Osteoblast (primary cell): ENCODE measurements at regions not wholly inside any gene's neighbourhood (a gene's known extent, or its start where the extent isn't known, plus 50 kb on each side); places are given as distances from the start of the nearest gene placed in this dataset.

Source experiments
- DNase-seq: peaks from one replicate; pipeline ENCODE4 v3.0.0; 2011; ENCODE audit warnings: low spot score, mixed read lengths; ENCODE audit not compliant: insufficient read length; ENCODE audit errors: missing footprints
- H2AFZ ChIP-seq: 2 replicates; pipeline ENCODE4 v1.6.0; 2011; ENCODE audit warnings: mild to moderate bottlenecking, low read length
- H3K27ac ChIP-seq: 2 replicates; pipeline ENCODE4 v1.5.1; 2011; ENCODE audit warnings: mild to moderate bottlenecking, low read depth, low read length, moderate library complexity
- H3K27me3 ChIP-seq: 2 replicates; pipeline ENCODE4 v1.6.0; 2012; ENCODE audit warnings: mild to moderate bottlenecking, control low read depth, inconsistent platforms, low read length, moderate library complexity; ENCODE audit not compliant: insufficient read depth
- H3K36me3 ChIP-seq: 2 replicates; pipeline ENCODE4 v1.5.1; 2011; ENCODE audit warnings: mild to moderate bottlenecking, low read length, control low read depth, moderate library complexity; ENCODE audit not compliant: insufficient read depth
- H3K4me1 ChIP-seq: 2 replicates; pipeline ENCODE4 v1.5.1; 2011; ENCODE audit warnings: mild to moderate bottlenecking, low read length, control low read depth, moderate library complexity; ENCODE audit not compliant: insufficient read depth
- H3K4me2 ChIP-seq: 2 replicates; pipeline ENCODE4 v1.6.0; 2011; ENCODE audit warnings: mild to moderate bottlenecking, low read length; ENCODE audit not compliant: insufficient read depth
- H3K4me3 ChIP-seq: fragments of 200-600 bp; sonication (generic); 3 replicates; pipeline ENCODE4 v1.5.1; 2012; ENCODE audit warnings: mild to moderate bottlenecking, low read length, inconsistent platforms; ENCODE audit not compliant: insufficient read depth
- H3K79me2 ChIP-seq: 2 replicates; pipeline ENCODE4 v1.6.0; 2012; ENCODE audit warnings: mild to moderate bottlenecking, low read length, control low read depth, inconsistent platforms; ENCODE audit not compliant: insufficient read depth
- H3K9me3 ChIP-seq: 2 replicates; pipeline ENCODE4 v1.5.1; 2011; ENCODE audit warnings: low read depth, low read length, control low read depth
- H4K20me1 ChIP-seq: 2 replicates; pipeline ENCODE4 v1.6.0; 2012; ENCODE audit warnings: mild to moderate bottlenecking, low read length, control low read depth; ENCODE audit not compliant: insufficient read depth
- CTCF ChIP-seq: IDR thresholded peaks from 2 replicates; pipeline ENCODE4 v1.5.1; 2011; ENCODE audit warnings: mild to moderate bottlenecking, low read depth, low read length, moderate library complexity; ENCODE audit errors: extremely low read depth

GRCh38 chr7:82675396-82675795 lies 231.8 kb upstream of the CACNA2D1 start:
- no peak overlapping the region for H3K4me2 ChIP-seq
- no peaks in the 10 kb centered on the region for H3K79me2 ChIP-seq
- no peak for DNase-seq
- H4K20me1 ChIP-seq = no peaks in the 10 kb centered on the region
- no peaks in the 10 kb centered on the region for H3K9me3 ChIP-seq
- peaks cover 16% of the 10 kb centered on the region for H3K27me3 ChIP-seq
- no peaks in the 10 kb centered on the region for H3K36me3 ChIP-seq
- H3K4me1 ChIP-seq = peaks cover 11% of the 10 kb centered on the region
- no peak overlapping the region for H2AFZ ChIP-seq
- TF ChIP-seq CTCF = no peak
- H3K27ac ChIP-seq = no peak overlapping the region
- no peak overlapping the region for H3K4me3 ChIP-seq

GRCh38 chr7:82674268-82674667 lies 230.7 kb upstream of the CACNA2D1 start:
- Histone ChIP-seq H3K4me2 (no peak overlapping the region), H3K4me3 (no peak overlapping the region), H3K4me1 (peaks cover 11% of the 10 kb centered on the region), H3K27me3 (peaks cover 16% of the 10 kb centered on the region), H4K20me1 (no peaks in the 10 kb centered on the region), H3K27ac (no peak overlapping the region), H3K79me2 (no peaks in the 10 kb centered on the region), H2AFZ (no peak overlapping the region), H3K9me3 (no peaks in the 10 kb centered on the region), H3K36me3 (no peaks in the 10 kb centered on the region)
- no peak for TF ChIP-seq CTCF
- no peak for DNase-seq

- no peaks in the 10 kb centered on the region for H3K36me3 ChIP-seq
- H3K4me3 ChIP-seq = no peak overlapping the region
- H3K79me2 ChIP-seq = no peaks in the 10 kb centered on the region
- TF ChIP-seq CTCF = no peak
- H3K27me3 ChIP-seq = peaks cover 16% of the 10 kb centered on the region
- H2AFZ ChIP-seq = no peak overlapping the region
- peaks cover 10% of the 10 kb centered on the region for H3K4me1 ChIP-seq
- H3K4me2 ChIP-seq = no peak overlapping the region
- no peak overlapping the region for H3K27ac ChIP-seq
- DNase-seq = no peak
- H4K20me1 ChIP-seq = no peaks in the 10 kb centered on the region
- H3K9me3 ChIP-seq = no peaks in the 10 kb centered on the region
These were observed 228.5 kb upstream of the CACNA2D1 start for GRCh38 chr7:82672078-82672477.

GRCh38 chr7:82669141-82669540 lies 225.6 kb upstream of the CACNA2D1 start:
- Histone ChIP-seq H3K36me3 (no peaks in the 10 kb centered on the region), H4K20me1 (no peaks in the 10 kb centered on the region), H3K27me3 (peaks cover 14% of the 10 kb centered on the region), H3K79me2 (no peaks in the 10 kb centered on the region), H3K4me2 (no peak overlapping the region), H3K27ac (no peak overlapping the region), H3K4me1 (no peaks in the 10 kb centered on the region), H3K4me3 (no peak overlapping the region), H2AFZ (no peak overlapping the region), H3K9me3 (no peaks in the 10 kb centered on the region)
- no peak for DNase-seq
- TF ChIP-seq CTCF = no peak
